ENCODE measurements at regions not wholly inside any gene's neighbourhood (a gene's known extent, or its start where the extent isn't known, plus 50 kb on each side); places are given as distances from the start of the nearest gene placed in this dataset.

- Mint-ChIP-seq H3K4me3 (no peak overlapping the region), H3K27ac (no peak overlapping the region), H3K27me3 (peaks cover 43% of the 10 kb centered on the region), H3K36me3 (ENCODE audit: low read depth) (no peaks in the 10 kb centered on the region), H3K9me3 (no peaks in the 10 kb centered on the region), H3K4me1 (ENCODE audit: low read depth) (no peaks in the 10 kb centered on the region)
- TF ChIP-seq, protein P1, sequence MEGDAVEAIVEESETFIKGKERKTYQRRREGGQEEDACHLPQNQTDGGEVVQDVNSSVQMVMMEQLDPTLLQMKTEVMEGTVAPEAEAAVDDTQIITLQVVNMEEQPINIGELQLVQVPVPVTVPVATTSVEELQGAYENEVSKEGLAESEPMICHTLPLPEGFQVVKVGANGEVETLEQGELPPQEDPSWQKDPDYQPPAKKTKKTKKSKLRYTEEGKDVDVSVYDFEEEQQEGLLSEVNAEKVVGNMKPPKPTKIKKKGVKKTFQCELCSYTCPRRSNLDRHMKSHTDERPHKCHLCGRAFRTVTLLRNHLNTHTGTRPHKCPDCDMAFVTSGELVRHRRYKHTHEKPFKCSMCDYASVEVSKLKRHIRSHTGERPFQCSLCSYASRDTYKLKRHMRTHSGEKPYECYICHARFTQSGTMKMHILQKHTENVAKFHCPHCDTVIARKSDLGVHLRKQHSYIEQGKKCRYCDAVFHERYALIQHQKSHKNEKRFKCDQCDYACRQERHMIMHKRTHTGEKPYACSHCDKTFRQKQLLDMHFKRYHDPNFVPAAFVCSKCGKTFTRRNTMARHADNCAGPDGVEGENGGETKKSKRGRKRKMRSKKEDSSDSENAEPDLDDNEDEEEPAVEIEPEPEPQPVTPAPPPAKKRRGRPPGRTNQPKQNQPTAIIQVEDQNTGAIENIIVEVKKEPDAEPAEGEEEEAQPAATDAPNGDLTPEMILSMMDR (IDR thresholded peaks at IDR 0.05): no peak
- DNase-seq (no peak), ATAC-seq (ENCODE audit: poor library complexity) (no peak)
- CTCF ChIA-PET: no interaction called here
- intact Hi-C loops (cut with DNase I, micrococcal nuclease): no loop called here
- no peak overlapping the region for H3K27ac ChIP-seq (ENCODE audit: low read depth in 1 of 2, low read length in 2 of 2)
- H3K27me3 ChIP-seq (ENCODE audit: control insufficient read depth in 1 of 2, insufficient read depth in 2 of 2, low read length in 2 of 2): peaks cover 6 to 11% of the 10 kb centered on the region in 2 experiments
- POLR2A ChIA-PET: no interaction called here
- H3K4me1 ChIP-seq (ENCODE audit: insufficient read depth, low read length): no peaks in the 10 kb centered on the region
- no peaks in the 10 kb centered on the region for H3K36me3 ChIP-seq (ENCODE audit: insufficient read depth, low read length)
- H3K4me3 ChIP-seq (ENCODE audit: low read length): no peak overlapping the region
- no peaks in the 10 kb centered on the region for H3K9me3 ChIP-seq (ENCODE audit: control insufficient read depth in 1 of 2, insufficient read depth in 1 of 2, low read length in 2 of 2)
These were observed 100.9 kb upstream of the USP47 start for GRCh38 chr11:11740836-11741235.

GRCh38 chr11:11740073-11740702, 101.6 kb upstream of the USP47 start:
- Histone ChIP-seq H3K4me3 (ENCODE audit: low read length) (no peak overlapping the region), H3K36me3 (ENCODE audit: insufficient read depth, low read length) (no peaks in the 10 kb centered on the region), H3K27me3 (ENCODE audit: control insufficient read depth in 1 of 2, insufficient read depth in 2 of 2, low read length in 2 of 2) (peaks cover 6 to 8% of the 10 kb centered on the region in 2 experiments), H3K9me3 (ENCODE audit: control insufficient read depth in 1 of 2, insufficient read depth in 1 of 2, low read length in 2 of 2) (no peaks in the 10 kb centered on the region), H3K4me1 (ENCODE audit: insufficient read depth, low read length) (no peaks in the 10 kb centered on the region), H3K27ac (ENCODE audit: low read depth in 1 of 2, low read length in 2 of 2) (no peak overlapping the region)
- H3K4me1 Mint-ChIP-seq (ENCODE audit: low read depth): no peaks in the 10 kb centered on the region
- ATAC-seq (ENCODE audit: poor library complexity): no peak
- no peak overlapping the region for H3K27ac Mint-ChIP-seq
- peaks cover 45% of the 10 kb centered on the region for H3K27me3 Mint-ChIP-seq
- TF ChIP-seq, protein P1 (IDR thresholded peaks at IDR 0.05): no peak
- intact Hi-C loops (cut with DNase I, micrococcal nuclease): no loop called here
- no peak for DNase-seq
- POLR2A ChIA-PET: no interaction called here
- no peaks in the 10 kb centered on the region for H3K36me3 Mint-ChIP-seq (ENCODE audit: low read depth)
- CTCF ChIA-PET: no interaction called here
- H3K9me3 Mint-ChIP-seq: no peaks in the 10 kb centered on the region
- no peak overlapping the region for H3K4me3 Mint-ChIP-seq

DNA sequence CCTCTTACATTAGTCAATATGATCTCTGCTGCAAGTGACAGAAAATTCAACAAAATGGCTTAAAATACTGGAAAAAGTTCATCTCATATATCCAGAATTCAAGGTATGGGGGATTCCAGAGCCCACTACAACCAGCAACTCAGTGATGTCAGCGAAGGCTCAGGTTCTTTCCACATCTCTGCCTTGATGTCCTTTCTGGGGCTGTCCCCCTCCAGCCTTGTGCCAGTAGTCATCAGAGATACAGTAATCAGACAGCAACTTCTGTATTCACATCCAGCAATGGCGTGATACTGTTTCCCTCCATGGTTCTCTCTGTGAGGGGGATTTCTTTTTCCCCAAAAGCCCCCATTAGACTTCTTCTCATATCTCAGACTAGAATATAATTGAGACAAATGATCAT, 103.4 kb upstream of the USP47 start:
- Mint-ChIP-seq H3K4me3 (no peak overlapping the region), H3K9me3 (no peaks in the 10 kb centered on the region), H3K36me3 (ENCODE audit: low read depth) (no peaks in the 10 kb centered on the region), H3K4me1 (ENCODE audit: low read depth) (no peaks in the 10 kb centered on the region), H3K27ac (no peak overlapping the region), H3K27me3 (peaks cover 49% of the 10 kb centered on the region)
- no peak for DNase-seq
- intact Hi-C loops (cut with DNase I, micrococcal nuclease): no loop called here
- no peaks in the 10 kb centered on the region for H3K4me1 ChIP-seq (ENCODE audit: insufficient read depth, low read length)
- H3K4me3 ChIP-seq (ENCODE audit: low read length): no peak overlapping the region
- H3K36me3 ChIP-seq (ENCODE audit: insufficient read depth, low read length): no peaks in the 10 kb centered on the region
- TF ChIP-seq, protein P1 (IDR thresholded peaks at IDR 0.05): no peak
- no peaks in the 10 kb centered on the region for H3K9me3 ChIP-seq (ENCODE audit: control insufficient read depth in 1 of 2, insufficient read depth in 1 of 2, low read length in 2 of 2)
- H3K27ac ChIP-seq (ENCODE audit: low read depth in 1 of 2, low read length in 2 of 2): no peak overlapping the region
- CTCF ChIA-PET: no interaction called here
- peaks cover 6 to 10% of the 10 kb centered on the region in 2 experiments for H3K27me3 ChIP-seq (ENCODE audit: control insufficient read depth in 1 of 2, insufficient read depth in 2 of 2, low read length in 2 of 2)
- POLR2A ChIA-PET: interaction anchor here (0.6 kb wide), 1 partner anchor 724 kb away, joined by 5 read pairs; no protein-coding TSS in a partner anchor
- ATAC-seq (ENCODE audit: poor library complexity): no peak
